Dendritic cell treated with granulocyte-macrophage colony-stimulating factor and Interleukin-4, amounts not matched to agents 40 ng/mL and 50 ng/mL, for 4 days (primary cell): ENCODE measurements at regions not wholly inside any gene's neighbourhood (a gene's known extent, or its start where the extent isn't known, plus 50 kb on each side); places are given as distances from the start of the nearest gene placed in this dataset.
"Not testable (repeated sequence)": the region's sequence is repeated elsewhere in the genome, so short reads cannot be mapped to it uniquely, and the experiment has no call there.

Source experiments
- H3K27ac Mint-ChIP-seq: one replicate; pipeline ENCODE4 v1.8.0; 2022; ENCODE audit warnings: mild to moderate bottlenecking, mixed read lengths
- H3K27me3 Mint-ChIP-seq: one replicate; pipeline ENCODE4 v1.8.0; 2022; ENCODE audit warnings: mild to moderate bottlenecking, mixed read lengths
- H3K36me3 Mint-ChIP-seq: one replicate; pipeline ENCODE4 v1.8.0; 2022; ENCODE audit warnings: low read depth, mixed read lengths
- H3K4me1 Mint-ChIP-seq: one replicate; pipeline ENCODE4 v1.8.0; 2022; ENCODE audit warnings: low read depth, mixed read lengths
- H3K4me3 Mint-ChIP-seq: one replicate; pipeline ENCODE4 v1.8.0; 2022; ENCODE audit warnings: mild to moderate bottlenecking, moderate library complexity, mixed read lengths
- H3K9me3 Mint-ChIP-seq: one replicate; pipeline ENCODE4 v1.8.0; 2022; ENCODE audit warnings: mixed read lengths
- intact Hi-C: fragments of 100-400 bp; cut with micrococcal nuclease; formaldehyde crosslinking; loops from one replicate; pipeline ENCODE4 v1.15.0; 2022

DNA sequence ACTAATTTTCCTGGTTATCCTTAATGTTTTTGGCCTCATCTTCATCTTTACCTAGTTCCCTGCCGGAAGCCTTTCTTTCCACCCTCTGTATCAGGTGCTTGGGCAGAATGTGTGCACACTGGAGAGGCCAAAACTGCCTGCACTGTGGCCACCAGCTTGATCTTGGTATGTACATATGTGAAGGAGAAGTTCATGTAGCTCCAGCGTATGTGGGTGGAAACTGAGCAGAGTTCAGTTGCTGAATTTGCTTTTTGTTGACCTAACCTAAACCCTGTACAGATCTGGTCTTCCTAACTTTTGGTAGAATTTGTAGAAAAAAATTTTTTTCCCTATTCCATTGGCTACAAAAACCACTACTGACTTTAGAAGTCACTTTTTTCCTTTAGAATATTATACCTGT lies 65.9 kb upstream of the IGSF10 start:
- Mint-ChIP-seq H3K9me3 (peaks cover 10% of the 10 kb centered on the region), H3K27me3 (no peaks in the 10 kb centered on the region), H3K4me1 (peaks cover 6% of the 10 kb centered on the region), H3K36me3 (no peaks in the 10 kb centered on the region), H3K27ac (no peak overlapping the region), H3K4me3 (no peak overlapping the region)
- intact Hi-C loops, result no loop called here

DNA sequence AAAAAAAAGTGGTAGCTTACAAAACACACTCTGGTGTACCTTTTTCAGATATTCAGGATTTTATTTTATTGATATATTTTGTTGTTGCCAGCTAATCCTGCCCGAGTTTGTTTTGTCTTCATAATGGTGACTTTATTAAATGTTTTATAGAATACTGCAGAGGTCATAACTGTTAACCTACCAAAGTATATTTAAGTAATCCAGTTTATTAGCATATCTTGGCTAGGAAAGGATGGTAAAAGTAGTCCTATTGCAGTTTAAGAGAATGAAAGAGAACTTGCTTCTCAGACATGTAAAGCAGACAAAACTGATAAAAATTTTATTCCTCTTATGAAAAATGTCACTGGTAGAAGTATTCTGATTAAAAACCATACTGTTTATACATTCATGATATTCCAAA lies 59.2 kb upstream of the IGSF10 start:
- Mint-ChIP-seq H3K27me3 (no peaks in the 10 kb centered on the region), H3K4me1 (no peaks in the 10 kb centered on the region), H3K27ac (no peak overlapping the region), H3K4me3 (no peak overlapping the region), H3K36me3 (no peaks in the 10 kb centered on the region), H3K9me3 (peaks cover 17% of the 10 kb centered on the region)
- intact Hi-C loops, result no loop called here

DNA sequence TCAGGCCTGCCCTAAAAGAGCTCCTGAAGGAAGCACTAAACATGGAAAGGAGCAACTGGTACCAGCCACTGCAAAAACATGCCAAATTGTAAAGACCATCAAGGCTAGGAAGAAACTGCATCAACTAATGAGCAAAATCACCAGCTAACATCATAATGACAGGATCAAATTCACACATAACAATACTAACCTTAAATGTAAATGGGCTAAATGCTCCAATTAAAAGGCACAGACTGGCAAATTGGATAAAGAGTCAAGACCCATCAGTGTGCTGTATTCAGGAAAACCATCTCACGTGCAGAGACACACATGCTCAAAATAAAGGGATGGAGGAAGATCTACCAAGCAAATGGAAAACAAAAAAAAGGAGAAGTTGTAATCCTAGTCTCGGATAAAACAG lies 50.6 kb upstream of the IGSF10 start:
- H3K36me3 Mint-ChIP-seq, intact Hi-C loops, H3K27ac Mint-ChIP-seq: not testable (repeated sequence)

More for the DNA sequence above, 50.6 kb upstream of the IGSF10 start:
- H3K27me3 Mint-ChIP-seq, H3K4me1 Mint-ChIP-seq, H3K4me3 Mint-ChIP-seq: not testable (repeated sequence)
- peaks cover 29% of the 10 kb centered on the region for H3K9me3 Mint-ChIP-seq
